ENCODE measurements at regions not wholly inside any gene's neighbourhood (a gene's known extent, or its start where the extent isn't known, plus 50 kb on each side); places are given as distances from the start of the nearest gene placed in this dataset.

- ATAC-seq (ENCODE audit: low read depth) = no peak
- Histone ChIP-seq H4K20me1 (ENCODE audit: insufficient read depth, low read length) (no peaks in the 10 kb centered on the region), H4K5ac (ENCODE audit: low read depth, low read length) (no peak overlapping the region)
Measured at GRCh38 chrX:39828971-39829370, 268.8 kb downstream of the BCOR start.

More at GRCh38 chrX:39828971-39829370, 268.8 kb downstream of the BCOR start:
- H3K9ac ChIP-seq (ENCODE audit: low read depth, low read length) = no peak overlapping the region
- no peak overlapping the region for H3K18ac ChIP-seq (ENCODE audit: low read depth, low read length)
- in situ Hi-C loops (cut with MboI; ENCODE audit: low sequenced_read_pairs) = no loop called here
- H3K14ac ChIP-seq (replicated peaks; ENCODE audit: low read depth, low read length) = no peak overlapping the region
- no peak overlapping the region for H4K8ac ChIP-seq (ENCODE audit: low read depth in 2 of 2, low read length in 2 of 2)
- no peak overlapping the region for H4K91ac ChIP-seq (ENCODE audit: insufficient read depth, low read depth, low read length)
- POLR2A ChIA-PET (ENCODE audit: unreplicated experiment) = no interaction called here
- intact Hi-C loops (cut with micrococcal nuclease) = no loop called here
- H2BK20ac ChIP-seq (ENCODE audit: low read depth, low read length) = no peak overlapping the region
- H3K9me1 ChIP-seq (ENCODE audit: insufficient read depth, low read length) = no peaks in the 10 kb centered on the region
- no peaks in the 10 kb centered on the region for H3K36me3 ChIP-seq (ENCODE audit: control insufficient read depth, insufficient read depth, low read length)
- H2BK5ac ChIP-seq (ENCODE audit: low read depth, low read length, poor library complexity, severe bottlenecking) = no peak overlapping the region
- peaks cover 30% of the 10 kb centered on the region for H3K27me3 ChIP-seq (ENCODE audit: control insufficient read depth, insufficient read depth, low read length)
- TF ChIP-seq NFE2L2 (IDR thresholded peaks at IDR 0.05; ENCODE audit: low read depth, low read length) = no peak
- no peak for TF ChIP-seq CTCF (conservative IDR thresholded peaks at IDR 0.05; ENCODE audit: low read depth, low read length)
- TF ChIP-seq FOS (IDR thresholded peaks at IDR 0.05; ENCODE audit: low read depth, low read length) = no peak
- no peak for TF ChIP-seq RAD21 (IDR thresholded peaks at IDR 0.05; ENCODE audit: low read length)
- TF ChIP-seq ELK1 (IDR thresholded peaks at IDR 0.05; ENCODE audit: borderline replicate concordance, low read depth, low read length) = no peak
- no peak for TF ChIP-seq MAZ (IDR thresholded peaks at IDR 0.05; ENCODE audit: borderline replicate concordance, low read depth, low read length)
- no peak for TF ChIP-seq USF2 (IDR thresholded peaks at IDR 0.05; ENCODE audit: low read depth, low read length)
- TF ChIP-seq MXI1 (IDR thresholded peaks at IDR 0.05; ENCODE audit: borderline replicate concordance, low read depth, low read length) = no peak
- no peak for TF ChIP-seq RFX5 (IDR thresholded peaks at IDR 0.05; ENCODE audit: low read depth, low read length)
- TF ChIP-seq CHD1 (IDR thresholded peaks at IDR 0.05; ENCODE audit: low read depth, low read length) = no peak
- no peak for TF ChIP-seq RCOR1 (IDR thresholded peaks at IDR 0.05; ENCODE audit: insufficient replicate concordance, low read length)
- TF ChIP-seq POLR2A (IDR thresholded peaks at IDR 0.05; ENCODE audit: low read depth, low read length) = no peak
- TF ChIP-seq BHLHE40 (IDR thresholded peaks at IDR 0.05; ENCODE audit: low read depth, low read length) = no peak
- no peak for TF ChIP-seq CEBPB (IDR thresholded peaks at IDR 0.05; ENCODE audit: low read depth, low read length)
- TF ChIP-seq MAFK (IDR thresholded peaks at IDR 0.05; ENCODE audit: low read depth, low read length) = no peak
- TF ChIP-seq SMC3 (IDR thresholded peaks at IDR 0.05; ENCODE audit: low read depth, low read length) = no peak
- H2AFZ ChIP-seq (replicated peaks; ENCODE audit: low read length, poor library complexity) = no peak overlapping the region
- no TSS peak for BruUV-seq (replicated peaks)
- no peak for DNase-seq
- dilution Hi-C loops (cut with HindIII; ENCODE audit: low sequenced_read_pairs, unreplicated experiment) = no loop called here
- no peak overlapping the region for H2AK9ac ChIP-seq (replicated peaks; ENCODE audit: low read depth, low read length, poor library complexity)
- peaks cover 6% of the 10 kb centered on the region; the same call in 1 of the 2 replicates for H3K9me3 ChIP-seq (ENCODE audit: control insufficient read depth, insufficient read depth, low read length)
- no peaks in the 10 kb centered on the region for H3K79me1 ChIP-seq (ENCODE audit: low read depth in 1 of 2, low read length in 2 of 2)
- no peak overlapping the region for H3K4ac ChIP-seq (ENCODE audit: low read depth, low read length)
- no peaks in the 10 kb centered on the region for H3K4me1 ChIP-seq (ENCODE audit: control insufficient read depth, insufficient read depth, low read length)
- no peak overlapping the region for H3K56ac ChIP-seq (ENCODE audit: extremely low read depth, insufficient read depth, low read length)
- H2BK15ac ChIP-seq (ENCODE audit: low read depth, low read length) = no peak overlapping the region
- H2AK5ac ChIP-seq (ENCODE audit: low read depth, low read length) = no peak overlapping the region
- H3K4me3 ChIP-seq (ENCODE audit: insufficient read depth, low read depth, low read length) = no peak overlapping the region
- no peak overlapping the region for H3K23ac ChIP-seq (ENCODE audit: low read depth, low read length)
- no peak overlapping the region for H2BK120ac ChIP-seq (ENCODE audit: low read depth, low read length)
- H3K4me2 ChIP-seq (ENCODE audit: low read depth, low read length) = no peak overlapping the region
- H3K27ac ChIP-seq (ENCODE audit: insufficient read depth, low read length) = no peak overlapping the region
- CTCF ChIA-PET = no interaction called here

Measured in IMR-90 (cell line).